ENCODE measurements at regions not wholly inside any gene's neighbourhood (a gene's known extent, or its start where the extent isn't known, plus 50 kb on each side); places are given as distances from the start of the nearest gene placed in this dataset.

DNA sequence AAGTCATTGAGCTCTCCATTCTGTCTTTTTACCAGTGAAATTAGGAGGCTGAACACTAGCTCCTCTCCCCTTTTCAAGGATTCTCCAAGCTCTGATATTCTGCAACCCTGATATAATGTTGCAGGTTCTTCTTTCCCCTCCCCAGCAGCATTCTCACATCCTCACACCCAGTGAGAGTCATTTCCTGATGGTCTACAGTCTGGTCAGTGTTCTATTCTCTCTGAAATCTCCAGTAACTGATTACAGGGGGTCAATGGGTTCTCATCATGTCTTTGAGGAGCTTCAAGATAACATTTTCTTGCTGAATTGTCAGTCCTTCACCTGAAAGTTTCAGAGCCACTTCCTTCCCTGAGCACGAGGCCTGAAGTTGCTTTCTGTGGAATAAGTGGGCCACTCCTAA is 299.4 kb downstream of the PTEN start:
- Mint-ChIP-seq H3K27ac (no peak overlapping the region), H3K9me3 (no peaks in the 10 kb centered on the region), H3K27me3 (peaks cover 0 to 1% of the 10 kb centered on the region in 2 donors), H3K4me1 (peaks cover 0 to 5% (median 4%) of the 10 kb centered on the region in 3 donors), H3K36me3 (no peaks in the 10 kb centered on the region), H3K4me3 (no peak overlapping the region)
- H3K36me3 ChIP-seq (ENCODE audit: insufficient read depth, low read length) = no peaks in the 10 kb centered on the region
- no peaks in the 10 kb centered on the region for H3K27me3 ChIP-seq (ENCODE audit: insufficient read depth, low read length, poor library complexity, severe bottlenecking)
- no peaks in the 10 kb centered on the region for H3K4me1 ChIP-seq (ENCODE audit: insufficient read depth, low read length)
- H3K4me3 ChIP-seq (ENCODE audit: low read length) = no peak overlapping the region
- CTCF ChIA-PET = no interaction called here
- H3K27ac ChIP-seq (ENCODE audit: low read depth, low read length) = no peak overlapping the region
- DNase-seq = no peak
- POLR2A ChIA-PET = no interaction called here
- H3K9me3 ChIP-seq (ENCODE audit: low read length) = no peaks in the 10 kb centered on the region

GRCh38 chr10:88163572-88163971 is 300.1 kb downstream of the PTEN start:
- CTCF ChIA-PET = no interaction called here
- H3K4me1 Mint-ChIP-seq = peaks cover 0 to 5% (median 4%) of the 10 kb centered on the region in 3 donors
- Histone ChIP-seq H3K36me3 (ENCODE audit: insufficient read depth, low read length) (no peaks in the 10 kb centered on the region), H3K9me3 (ENCODE audit: low read length) (no peaks in the 10 kb centered on the region), H3K4me3 (ENCODE audit: low read length) (no peak overlapping the region), H3K4me1 (ENCODE audit: insufficient read depth, low read length) (no peaks in the 10 kb centered on the region), H3K27ac (ENCODE audit: low read depth, low read length) (no peak overlapping the region), H3K27me3 (ENCODE audit: insufficient read depth, low read length, poor library complexity, severe bottlenecking) (no peaks in the 10 kb centered on the region)
- H3K9me3 Mint-ChIP-seq = peaks cover 0 to 1% (median 0%) of the 10 kb centered on the region in 5 donors
- peaks cover 0 to under 1% (median 0%) of the 10 kb centered on the region in 3 donors for H3K36me3 Mint-ChIP-seq
- peaks cover 0 to 1% of the 10 kb centered on the region in 2 donors for H3K27me3 Mint-ChIP-seq
- DNase-seq = no peak
- H3K27ac Mint-ChIP-seq = no peak overlapping the region
- POLR2A ChIA-PET = no interaction called here
- no peak overlapping the region for H3K4me3 Mint-ChIP-seq

DNA sequence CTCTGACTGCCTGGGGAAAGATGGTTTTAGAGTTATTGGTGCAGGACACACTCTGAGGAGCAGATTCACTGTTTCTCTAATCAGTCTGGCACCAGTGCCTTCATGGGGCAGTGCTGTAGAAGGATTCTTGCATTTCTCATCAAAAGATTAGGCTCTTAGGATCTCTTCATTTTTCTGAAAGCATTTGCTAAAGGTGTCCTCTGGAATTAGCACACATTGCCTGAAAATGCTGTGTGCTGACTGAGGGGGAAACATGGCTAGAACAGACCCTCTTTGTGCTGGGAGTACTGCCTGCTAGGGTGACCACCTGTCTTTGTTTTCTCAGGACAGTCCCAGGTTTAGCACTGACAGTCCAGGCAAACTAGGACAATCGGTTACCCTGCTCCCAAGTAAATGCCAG is 301.0 kb downstream of the PTEN start:
- CTCF ChIA-PET = no interaction called here
- H3K27me3 Mint-ChIP-seq = no peaks in the 10 kb centered on the region

DNA sequence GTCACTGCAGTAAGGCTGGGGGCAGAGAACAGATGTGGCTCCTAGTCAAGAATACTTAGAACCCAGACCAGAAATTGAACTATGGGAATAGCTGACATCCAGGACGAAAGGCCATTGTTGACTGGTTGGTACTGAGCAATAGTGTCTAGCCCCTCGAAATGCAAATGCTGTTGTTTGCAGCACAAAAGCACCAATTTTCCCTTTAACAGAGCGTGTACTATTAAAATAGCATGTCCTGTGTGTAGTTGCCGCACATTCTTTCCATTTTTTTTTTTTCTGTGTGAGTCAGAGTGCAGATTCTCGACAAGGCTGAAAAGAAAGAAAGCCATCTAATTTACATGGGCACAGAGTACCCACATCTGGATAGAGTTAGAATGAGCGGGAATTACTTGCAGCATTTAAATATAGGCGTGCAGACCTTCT is 302.4 kb downstream of the PTEN start:
- POLR2A ChIA-PET = no interaction called here
- Histone ChIP-seq H3K27me3 (ENCODE audit: insufficient read depth, low read length, poor library complexity, severe bottlenecking) (no peaks in the 10 kb centered on the region), H3K9me3 (ENCODE audit: low read length) (no peaks in the 10 kb centered on the region), H3K36me3 (ENCODE audit: insufficient read depth, low read length) (no peaks in the 10 kb centered on the region), H3K27ac (ENCODE audit: low read depth, low read length) (no peak overlapping the region), H3K4me3 (ENCODE audit: low read length) (no peak overlapping the region), H3K4me1 (ENCODE audit: insufficient read depth, low read length) (peaks cover 5% of the 10 kb centered on the region)
- peaks cover 0 to 7% (median 0%) of the 10 kb centered on the region in 5 donors for H3K9me3 Mint-ChIP-seq
- no peak for DNase-seq
- CTCF ChIA-PET = no interaction called here
- H3K4me3 Mint-ChIP-seq = no peak overlapping the region
- H3K27me3 Mint-ChIP-seq = no peaks in the 10 kb centered on the region
- H3K27ac Mint-ChIP-seq = no peak overlapping the region
- peaks cover 12 to 19% (median 13%) of the 10 kb centered on the region in 3 donors for H3K4me1 Mint-ChIP-seq
- peaks cover 0 to 10% (median 3%) of the 10 kb centered on the region in 3 donors for H3K36me3 Mint-ChIP-seq

More for the DNA sequence above, 301.0 kb downstream of the PTEN start:
- DNase-seq = no peak
- Histone ChIP-seq H3K27ac (ENCODE audit: low read depth, low read length) (no peak overlapping the region), H3K36me3 (ENCODE audit: insufficient read depth, low read length) (no peaks in the 10 kb centered on the region), H3K9me3 (ENCODE audit: low read length) (no peaks in the 10 kb centered on the region), H3K27me3 (ENCODE audit: insufficient read depth, low read length, poor library complexity, severe bottlenecking) (no peaks in the 10 kb centered on the region), H3K4me3 (ENCODE audit: low read length) (no peak overlapping the region), H3K4me1 (ENCODE audit: insufficient read depth, low read length) (no peaks in the 10 kb centered on the region)
- H3K9me3 Mint-ChIP-seq = peaks cover 0 to 7% (median 0%) of the 10 kb centered on the region in 5 donors
- peaks cover 0 to 6% (median 4%) of the 10 kb centered on the region in 3 donors for H3K4me1 Mint-ChIP-seq
- H3K27ac Mint-ChIP-seq = peak overlapping the region in 1 of 8 donors; percentile 0
- POLR2A ChIA-PET = no interaction called here
- H3K36me3 Mint-ChIP-seq = peaks cover 0 to 7% (median 3%) of the 10 kb centered on the region in 3 donors
- H3K4me3 Mint-ChIP-seq = no peak overlapping the region

DNA sequence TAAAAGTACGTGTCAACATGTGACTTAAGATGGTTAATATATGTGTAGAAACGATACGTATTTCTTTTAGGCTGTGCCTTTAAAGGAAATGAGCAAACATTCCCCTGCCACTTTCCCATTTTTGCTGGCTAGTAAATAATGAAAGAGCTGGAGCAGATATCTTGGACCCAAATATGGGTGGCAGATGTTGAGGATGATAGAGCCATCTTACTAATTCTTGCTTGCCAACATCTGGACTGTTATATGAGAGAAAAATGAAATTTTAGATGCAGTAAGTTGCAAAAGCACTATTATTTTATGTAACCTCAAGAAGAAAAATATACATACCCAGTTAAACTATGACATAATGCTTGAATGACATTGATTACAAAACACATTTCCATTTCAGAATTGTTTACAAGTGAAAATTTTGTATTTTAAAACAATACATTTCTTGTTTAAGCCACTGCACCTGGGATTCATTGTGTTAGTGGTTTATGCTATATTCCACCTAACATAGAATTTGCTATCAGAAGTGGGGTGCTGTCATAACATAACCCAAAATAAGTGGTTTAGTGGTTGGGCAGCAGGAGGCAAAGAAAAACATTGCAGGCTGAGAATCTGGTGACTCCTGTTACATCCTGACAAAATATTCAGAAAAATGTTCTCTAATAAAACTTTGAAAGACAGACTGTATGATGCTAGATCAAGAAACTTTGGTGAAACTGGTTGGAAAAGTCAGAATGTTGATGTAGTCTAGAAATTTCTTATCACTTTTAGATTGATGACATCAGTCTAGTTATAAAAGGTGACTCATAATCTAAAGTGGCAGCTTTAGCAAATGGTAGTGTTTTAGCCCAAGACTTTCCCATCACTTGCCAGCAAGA is 305.0 kb downstream of the PTEN start:
- Histone ChIP-seq H3K9me3 (ENCODE audit: low read length) (no peaks in the 10 kb centered on the region), H3K4me3 (ENCODE audit: low read length) (no peak overlapping the region), H3K4me1 (ENCODE audit: insufficient read depth, low read length) (peaks cover 17% of the 10 kb centered on the region), H3K27me3 (ENCODE audit: insufficient read depth, low read length, poor library complexity, severe bottlenecking) (no peaks in the 10 kb centered on the region), H3K27ac (ENCODE audit: low read depth, low read length) (no peak overlapping the region), H3K36me3 (ENCODE audit: insufficient read depth, low read length) (no peaks in the 10 kb centered on the region)
- DNase-seq = no peak
- Mint-ChIP-seq H3K4me3 (no peak overlapping the region), H3K27ac (no peak overlapping the region), H3K27me3 (no peaks in the 10 kb centered on the region), H3K4me1 (peaks cover 21 to 36% (median 32%) of the 10 kb centered on the region in 3 donors), H3K9me3 (peaks cover 0 to 7% (median 0%) of the 10 kb centered on the region in 5 donors), H3K36me3 (peaks cover 0 to 10% (median 3%) of the 10 kb centered on the region in 3 donors)
- POLR2A ChIA-PET = no interaction called here
- CTCF ChIA-PET = no interaction called here

- Mint-ChIP-seq H3K9me3 (peaks cover 0 to 9% (median 0%) of the 10 kb centered on the region in 5 donors), H3K27ac (no peak overlapping the region), H3K4me1 (peaks cover 21 to 36% (median 32%) of the 10 kb centered on the region in 3 donors), H3K4me3 (no peak overlapping the region), H3K27me3 (no peaks in the 10 kb centered on the region), H3K36me3 (peaks cover 0 to 10% (median 3%) of the 10 kb centered on the region in 3 donors)
- no peaks in the 10 kb centered on the region for H3K9me3 ChIP-seq (ENCODE audit: low read length)
- no peaks in the 10 kb centered on the region for H3K36me3 ChIP-seq (ENCODE audit: insufficient read depth, low read length)
- ChIA-PET POLR2A (no interaction called here), CTCF (no interaction called here)
- no peak overlapping the region for H3K27ac ChIP-seq (ENCODE audit: low read depth, low read length)
- no peak overlapping the region for H3K4me3 ChIP-seq (ENCODE audit: low read length)
- no peak for DNase-seq
- H3K4me1 ChIP-seq (ENCODE audit: insufficient read depth, low read length) = peaks cover 17% of the 10 kb centered on the region
- H3K27me3 ChIP-seq (ENCODE audit: insufficient read depth, low read length, poor library complexity, severe bottlenecking) = no peaks in the 10 kb centered on the region
Observed at GRCh38 chr10:88169037-88169319, 305.6 kb downstream of the PTEN start.

GRCh38 chr10:88170628-88171027 is 307.2 kb downstream of the PTEN start:
- ChIA-PET POLR2A (no interaction called here), CTCF (no interaction called here)

GRCh38 chr10:88172159-88172558 is 308.7 kb downstream of the PTEN start:
- ChIA-PET CTCF (no interaction called here), POLR2A (no interaction called here)
- peaks cover 21 to 36% (median 32%) of the 10 kb centered on the region in 3 donors for H3K4me1 Mint-ChIP-seq
- H3K27me3 Mint-ChIP-seq = no peaks in the 10 kb centered on the region
- H3K36me3 Mint-ChIP-seq = peaks cover 3 to 25% (median 5%) of the 10 kb centered on the region in 3 donors
- H3K27ac Mint-ChIP-seq = no peak overlapping the region
- Histone ChIP-seq H3K4me3 (ENCODE audit: low read length) (no peak overlapping the region), H3K36me3 (ENCODE audit: insufficient read depth, low read length) (no peaks in the 10 kb centered on the region), H3K27ac (ENCODE audit: low read depth, low read length) (no peak overlapping the region), H3K9me3 (ENCODE audit: low read length) (no peaks in the 10 kb centered on the region), H3K4me1 (ENCODE audit: insufficient read depth, low read length) (peaks cover 17% of the 10 kb centered on the region), H3K27me3 (ENCODE audit: insufficient read depth, low read length, poor library complexity, severe bottlenecking) (no peaks in the 10 kb centered on the region)
- no peak for DNase-seq
- peaks cover 9 to 25% (median 14%) of the 10 kb centered on the region in 5 donors for H3K9me3 Mint-ChIP-seq
- no peak overlapping the region for H3K4me3 Mint-ChIP-seq

More at GRCh38 chr10:88170628-88171027, 307.2 kb downstream of the PTEN start:
- no peak overlapping the region for H3K4me3 ChIP-seq (ENCODE audit: low read length)
- no peaks in the 10 kb centered on the region for H3K36me3 ChIP-seq (ENCODE audit: insufficient read depth, low read length)
- no peaks in the 10 kb centered on the region for H3K27me3 ChIP-seq (ENCODE audit: insufficient read depth, low read length, poor library complexity, severe bottlenecking)
- H3K27ac Mint-ChIP-seq = peak overlapping the region in 1 of 8 donors; percentile 47
- peaks cover 17% of the 10 kb centered on the region for H3K4me1 ChIP-seq (ENCODE audit: insufficient read depth, low read length)
- no peaks in the 10 kb centered on the region for H3K9me3 ChIP-seq (ENCODE audit: low read length)
- no peak overlapping the region for H3K4me3 Mint-ChIP-seq
- peaks cover 6 to 14% (median 10%) of the 10 kb centered on the region in 5 donors for H3K9me3 Mint-ChIP-seq
- DNase-seq = no peak
- peaks cover 21 to 36% (median 32%) of the 10 kb centered on the region in 3 donors for H3K4me1 Mint-ChIP-seq
- H3K27me3 Mint-ChIP-seq = no peaks in the 10 kb centered on the region
- no peak overlapping the region for H3K27ac ChIP-seq (ENCODE audit: low read depth, low read length)
- peaks cover 3 to 19% (median 3%) of the 10 kb centered on the region in 3 donors for H3K36me3 Mint-ChIP-seq

Data from CD8-positive, alpha-beta memory T cell (primary cell).